Breast epithelium (tissue), 3 donors: ENCODE measurements at regions not wholly inside any gene's neighbourhood (a gene's known extent, or its start where the extent isn't known, plus 50 kb on each side); places are given as distances from the start of the nearest gene placed in this dataset.

Experiments used
- CTCF ChIP-seq, 3 donors: fragments of 450-650 bp; IDR thresholded peaks; one replicate each; pipeline ENCODE4 v1.5.1; 2016 to 2017; ENCODE audit warnings: antibody characterized with exemption in 3 of 3, mild to moderate bottlenecking in 3 of 3, moderate library complexity in 3 of 3
- POLR2A ChIP-seq: fragments of 450-650 bp; IDR thresholded peaks from one replicate; pipeline ENCODE4 v1.6.1; 2016; ENCODE audit warnings: antibody characterized with exemption, mild to moderate bottlenecking, moderate library complexity
- POLR2AphosphoS5 ChIP-seq, 3 donors: sonication (generic); formaldehyde crosslinking; IDR thresholded peaks; one replicate each; pipeline ENCODE4 v1.6.1; 2017; ENCODE audit warnings: antibody characterized with exemption in 3 of 3

GRCh38 chr10:10551596-10552301 lies 465.9 kb upstream of the CELF2 start:
- no peak for TF ChIP-seq POLR2AphosphoS5 (IDR thresholded peaks at IDR 0.05)
- TF ChIP-seq CTCF (IDR thresholded peaks at IDR 0.05), result no peak
- TF ChIP-seq POLR2A, result no peak
